ENCODE measurements at regions not wholly inside any gene's neighbourhood (a gene's known extent, or its start where the extent isn't known, plus 50 kb on each side); places are given as distances from the start of the nearest gene placed in this dataset.
"Not testable (repeated sequence)": the region's sequence is repeated elsewhere in the genome, so short reads cannot be mapped to it uniquely, and the experiment has no call there.

DNA sequence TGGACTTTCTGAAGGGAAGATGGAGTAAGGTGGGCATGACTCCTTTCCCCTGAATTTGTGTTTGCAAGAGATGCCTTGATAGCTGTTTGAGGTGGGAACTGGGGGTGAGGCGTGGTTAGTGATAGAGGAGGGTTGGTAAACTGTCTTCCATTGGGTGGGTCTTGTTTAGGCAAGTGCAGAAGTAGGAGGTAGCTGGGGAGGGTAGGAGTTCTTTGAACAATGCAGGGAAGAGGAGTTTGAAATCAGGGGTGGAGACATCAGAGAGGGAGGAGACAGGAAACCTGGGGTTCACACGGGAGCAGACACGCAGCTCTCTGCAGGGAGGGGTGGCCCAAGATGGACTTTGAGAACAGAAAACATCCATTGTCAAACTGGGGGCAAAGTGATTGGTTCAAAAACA lies 267.1 kb downstream of the TSN start:
- DNase-seq, result no peak

DNA sequence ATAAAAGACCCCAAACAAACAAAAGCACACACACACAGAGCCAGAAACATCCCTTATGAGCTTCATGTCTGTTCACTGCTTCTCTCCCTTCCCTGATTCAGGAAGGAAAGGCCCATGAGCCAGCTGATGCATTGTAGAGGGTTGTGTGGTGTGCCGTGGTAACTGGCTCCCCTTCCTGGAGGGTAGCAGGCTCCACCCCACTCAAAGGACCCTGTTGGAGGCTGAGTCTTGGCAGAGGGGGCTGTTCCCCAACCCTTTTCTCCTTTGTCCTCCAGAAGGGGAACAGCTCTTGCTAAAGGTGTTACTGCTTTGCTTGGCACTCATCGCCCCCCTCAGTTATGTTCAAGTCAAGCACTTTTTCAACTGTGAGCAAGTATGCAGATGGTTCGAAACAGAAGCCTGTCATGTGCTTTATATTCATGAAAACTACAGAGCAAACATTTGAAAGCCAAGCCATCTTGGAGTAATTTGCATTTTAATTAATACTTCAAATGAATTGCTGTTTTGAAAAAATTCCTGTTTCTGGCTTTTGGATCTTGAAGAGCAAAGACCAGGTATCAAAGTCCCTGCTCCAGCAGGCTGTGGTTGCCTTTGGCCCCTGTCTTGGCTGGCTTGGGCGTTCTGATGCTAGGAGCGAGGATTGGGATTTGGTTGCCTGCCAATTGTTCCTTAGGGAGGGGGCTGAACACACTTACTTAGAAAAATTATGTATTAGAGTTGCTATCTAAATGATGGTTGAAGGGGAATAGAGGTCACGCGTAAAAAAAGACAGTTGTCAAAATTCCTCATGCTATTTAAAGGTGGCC lies 267.8 kb downstream of the TSN start:
- no peak for DNase-seq

DNA sequence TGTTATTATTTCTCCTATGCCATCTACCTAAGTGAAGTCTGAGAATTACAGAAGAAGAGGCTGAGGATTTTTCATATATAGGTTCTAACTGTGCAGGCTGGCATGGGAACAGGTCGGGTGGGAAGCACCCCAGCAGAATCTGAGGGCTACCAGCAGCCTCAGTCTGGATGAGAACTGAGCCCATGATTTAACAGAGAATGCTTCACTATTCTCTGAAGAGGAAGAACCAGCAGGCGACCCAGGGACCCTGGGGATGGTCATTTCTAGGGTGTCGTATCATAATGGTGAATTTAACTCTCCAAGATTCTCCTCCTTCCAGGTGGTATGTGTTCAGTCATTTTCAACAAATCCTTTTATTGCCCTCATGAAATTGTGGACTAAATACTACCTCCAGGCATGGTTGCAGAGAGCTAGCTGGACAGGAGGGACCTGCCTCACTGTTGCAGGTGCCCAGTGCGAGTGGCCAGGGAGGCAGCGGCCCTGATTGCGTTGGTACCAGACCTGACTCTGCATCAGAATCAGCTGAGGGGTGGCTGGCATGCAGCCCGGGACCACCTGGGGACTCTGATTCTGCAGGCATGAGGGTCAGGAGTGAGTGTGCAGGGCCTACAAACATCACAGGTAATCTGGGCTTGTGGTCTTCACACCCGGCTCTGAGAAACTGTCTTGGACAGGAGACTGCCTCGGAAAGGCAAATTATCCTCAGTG lies 272.2 kb downstream of the TSN start:
- no peak for DNase-seq

GRCh38 chr2:122028371-122029100 lies 273.1 kb downstream of the TSN start:
- DNase-seq, result no peak

DNA sequence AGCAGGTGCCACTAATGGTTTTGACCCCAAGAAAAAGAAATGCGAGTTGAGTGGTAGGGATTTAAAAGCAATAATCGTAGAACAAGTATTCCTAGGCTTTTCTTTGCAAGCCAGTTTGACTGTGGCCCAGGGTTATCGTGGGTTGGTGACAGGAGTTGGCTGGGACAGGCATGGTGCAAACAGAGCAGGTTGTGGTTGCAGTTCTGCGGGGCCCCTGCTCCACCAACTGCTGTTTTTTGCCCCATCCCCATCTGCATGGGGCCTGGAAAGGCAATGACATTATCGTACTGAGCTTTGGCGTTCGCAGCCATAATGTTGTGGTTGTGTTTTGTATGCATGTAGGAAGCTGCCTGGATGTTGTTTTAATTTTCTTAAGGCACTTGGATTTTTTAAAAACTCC lies 274.0 kb downstream of the TSN start:
- DNase-seq, result no peak

- DNase-seq, result no peak
Measured at GRCh38 chr2:122029945-122030344, 274.5 kb downstream of the TSN start.

GRCh38 chr2:122031544-122032263 lies 276.3 kb downstream of the TSN start:
- DNase-seq, result no peak

DNA sequence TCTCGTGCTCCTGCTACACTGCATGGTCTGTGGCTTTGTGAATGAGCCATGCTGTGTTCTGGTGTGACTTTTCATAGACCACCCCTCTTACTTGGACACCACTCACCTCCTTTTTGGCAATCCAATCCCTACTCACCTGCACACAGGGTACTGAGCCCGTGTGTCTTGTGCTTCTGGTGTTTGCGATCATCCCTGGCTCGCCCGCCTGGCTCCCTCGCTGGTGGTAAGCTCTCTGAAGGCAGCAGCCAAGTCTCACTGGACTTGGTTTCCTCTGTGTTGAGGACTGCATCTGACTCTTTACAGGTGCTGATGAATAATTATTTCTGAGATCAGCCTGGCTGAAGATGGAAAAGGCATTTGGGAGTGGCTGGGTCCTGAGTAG lies 276.8 kb downstream of the TSN start:
- DNase-seq, result no peak

GRCh38 chr2:122033778-122034177 lies 278.3 kb downstream of the TSN start:
- no peak for DNase-seq

- no peak for DNase-seq
Measured at GRCh38 chr2:122034344-122034743, 278.9 kb downstream of the TSN start.

DNA sequence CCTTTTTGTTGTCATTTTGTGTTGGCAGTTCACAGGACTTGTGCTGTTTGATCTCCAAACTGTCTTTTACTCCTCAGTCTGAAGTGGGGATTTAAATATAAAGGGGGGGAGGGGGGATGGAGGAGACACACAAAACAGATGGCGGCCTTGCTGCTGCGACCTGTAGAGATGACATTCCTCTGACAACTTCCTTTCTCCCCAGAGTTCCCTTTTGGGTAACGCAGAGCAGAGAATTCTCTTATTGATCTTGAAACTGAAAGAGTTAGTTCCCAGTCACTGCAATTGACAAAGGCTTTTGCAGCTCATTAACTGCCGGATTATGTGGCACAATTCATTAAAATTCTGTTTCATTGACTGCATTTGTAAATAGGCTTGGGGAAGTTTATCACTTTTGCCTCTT lies 279.3 kb downstream of the TSN start:
- DNase-seq, result no peak

GRCh38 chr2:122038816-122039215 lies 283.4 kb downstream of the TSN start:
- not testable (repeated sequence) for DNase-seq

- DNase-seq, result no peak
Measured at GRCh38 chr2:122041455-122041854, 286.0 kb downstream of the TSN start.

- not testable (repeated sequence) for DNase-seq
Measured at GRCh38 chr2:122051659-122052058, 296.2 kb downstream of the TSN start.

DNA sequence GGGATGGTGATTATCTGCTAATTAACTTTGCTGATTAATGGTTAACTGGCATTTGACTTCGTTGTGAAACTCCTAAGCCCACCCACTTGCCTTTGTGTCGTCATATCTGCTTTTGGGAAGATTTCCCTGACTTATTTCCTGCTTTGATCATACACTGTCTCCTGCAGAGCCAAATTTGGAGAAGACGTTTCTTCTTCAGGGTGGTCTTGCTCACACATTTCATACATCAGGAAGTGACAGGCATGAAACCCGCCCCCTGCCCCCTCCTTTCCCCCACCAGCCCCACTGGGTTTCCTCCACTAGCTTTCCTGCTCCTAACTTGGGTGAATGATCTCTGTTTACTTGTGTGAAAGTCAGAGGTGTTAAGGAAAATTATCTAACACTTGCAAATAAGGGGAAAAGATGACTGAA lies 300.1 kb downstream of the TSN start:
- DNase-seq, result no peak

GRCh38 chr2:122056853-122057252 lies 301.4 kb downstream of the TSN start:
- no peak for DNase-seq

GRCh38 chr2:122061206-122061605 lies 305.8 kb downstream of the TSN start:
- no peak for DNase-seq

DNA sequence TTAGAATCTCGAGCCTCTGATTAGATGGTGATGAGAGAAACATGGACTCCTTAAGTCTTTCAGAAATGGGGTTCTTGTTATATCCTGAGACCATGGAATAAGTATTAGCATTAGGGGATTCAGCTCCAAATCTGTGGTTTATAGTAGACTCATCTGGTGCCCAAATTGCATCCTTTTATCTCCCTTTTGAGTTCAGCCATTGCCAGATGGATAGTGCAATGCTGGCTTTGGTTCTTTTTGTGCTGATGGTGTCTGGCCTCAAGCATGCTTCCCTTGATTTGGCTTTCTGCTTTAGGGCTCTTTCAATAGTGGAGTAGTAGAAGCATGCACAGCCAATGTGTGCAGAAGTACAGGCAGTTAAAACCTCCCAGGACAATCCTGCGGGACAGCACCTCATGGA lies 306.4 kb downstream of the TSN start:
- no peak for DNase-seq

GRCh38 chr2:122062506-122062905 lies 307.1 kb downstream of the TSN start:
- DNase-seq, result no peak

- no peak for DNase-seq
Measured at GRCh38 chr2:122063716-122064115, 308.3 kb downstream of the TSN start.

DNA sequence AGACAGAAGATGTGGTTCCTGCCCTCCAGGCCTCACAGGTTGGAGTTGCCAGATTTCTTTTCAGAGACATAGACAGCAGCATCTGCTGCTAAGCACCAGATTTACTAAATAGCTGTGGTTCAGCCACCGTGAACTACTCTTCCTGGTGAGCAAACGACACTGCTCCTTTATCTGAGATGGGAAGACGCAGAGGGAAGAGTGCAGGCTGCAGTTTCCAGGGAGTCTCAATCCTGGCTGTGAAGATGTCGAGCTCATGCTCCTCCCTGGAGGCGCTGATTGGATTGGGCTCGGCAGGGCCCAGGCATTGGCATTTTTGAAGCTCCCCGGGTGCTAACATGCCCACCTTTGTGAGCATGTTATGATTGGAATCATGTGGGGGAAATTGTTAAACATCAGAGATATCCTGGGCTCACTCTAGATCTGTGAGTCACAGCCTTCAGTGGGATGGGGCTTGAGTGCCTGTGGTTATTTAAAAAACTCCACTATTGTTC lies 314.8 kb downstream of the TSN start:
- DNase-seq, result no peak

DNA sequence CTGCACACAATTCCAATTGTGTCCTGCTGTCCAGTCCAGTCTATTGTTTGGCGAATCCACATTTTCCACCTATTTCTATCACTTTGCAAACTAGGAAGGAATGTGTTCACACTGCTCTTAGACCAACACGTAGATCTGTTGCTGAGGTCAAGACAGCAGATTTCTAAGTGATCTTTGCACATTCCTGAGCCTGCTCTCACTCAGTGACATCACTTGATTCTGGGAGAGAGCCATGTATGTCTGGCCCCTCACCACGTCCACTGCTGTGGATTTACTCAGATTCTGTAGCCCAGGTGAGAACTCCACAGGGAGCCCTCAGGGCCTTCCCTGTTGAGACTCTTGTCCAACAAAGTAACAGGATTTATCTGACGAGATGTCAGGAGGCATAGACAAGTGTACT lies 317.2 kb downstream of the TSN start:
- no peak for DNase-seq

DNA sequence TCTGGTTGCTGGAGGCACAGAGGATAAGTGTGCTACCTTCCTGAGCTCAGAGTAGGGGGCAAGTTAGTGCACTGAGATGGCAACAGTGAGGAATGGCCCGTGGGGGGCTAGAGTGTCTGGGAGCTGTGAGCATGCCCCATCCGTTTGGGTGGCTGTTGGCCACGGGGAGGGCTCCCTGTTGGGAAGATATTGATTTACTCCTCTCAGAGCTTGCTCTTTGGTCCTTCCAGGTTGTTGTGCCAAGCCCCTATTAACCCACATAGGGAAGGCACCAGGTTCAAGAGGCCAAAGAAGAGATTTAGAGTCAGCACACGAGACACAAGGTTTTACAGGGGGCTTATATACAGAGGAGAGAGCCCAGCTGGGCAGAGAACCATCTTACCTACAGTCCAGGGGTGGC lies 318.8 kb downstream of the TSN start:
- no peak for DNase-seq

Data from activated effector memory CD4-positive, alpha-beta T cell treated with Interleukin-2 at 50 U/mL for 16 hours (primary cell).